Stimulated activated naive B cell treated with anti-CD40 and anti-IgM and Interleukin-4, amounts not matched to agents 10 μg/mL and 1 μg/mL and 100 μg/mL, for 72 hours (primary cell): ENCODE measurements at regions not wholly inside any gene's neighbourhood (a gene's known extent, or its start where the extent isn't known, plus 50 kb on each side); places are given as distances from the start of the nearest gene placed in this dataset.
"Not testable (repeated sequence)": the region's sequence is repeated elsewhere in the genome, so short reads cannot be mapped to it uniquely, and the experiment has no call there.

Experiments used
- ATAC-seq, 2 donors: fragments of 150-1000 bp; cut with Tn5 transposase; replicated peaks; 2 replicates each; pipeline ENCODE4 v1.10.0; 2021; ENCODE audit warnings: moderate library complexity in 1 of 2
- DNase-seq: peaks from one replicate; pipeline ENCODE4 v3.0.0; 2021
- H3K27ac Mint-ChIP-seq: one replicate; pipeline ENCODE4 v1.8.0; 2022; ENCODE audit warnings: mild to moderate bottlenecking, mixed read lengths
- H3K27me3 Mint-ChIP-seq, 2 donors: one replicate each; pipeline ENCODE4 v1.8.0; 2022; ENCODE audit warnings: mixed read lengths in 2 of 2
- H3K36me3 Mint-ChIP-seq, 2 donors: one replicate each; pipeline ENCODE4 v1.8.0; 2022; ENCODE audit warnings: mixed read lengths in 2 of 2, mild to moderate bottlenecking in 1 of 2
- H3K4me1 Mint-ChIP-seq, 2 donors: one replicate each; pipeline ENCODE4 v1.8.0; 2022; ENCODE audit warnings: mixed read lengths in 2 of 2, mild to moderate bottlenecking in 1 of 2
- H3K4me3 Mint-ChIP-seq, 2 donors: one replicate each; pipeline ENCODE4 v1.8.0; 2022; ENCODE audit warnings: mild to moderate bottlenecking in 2 of 2, mixed read lengths in 2 of 2, moderate library complexity in 1 of 2
- H3K9me3 Mint-ChIP-seq, 2 donors: one replicate each; pipeline ENCODE4 v1.8.0; 2022; ENCODE audit warnings: mixed read lengths in 2 of 2, mild to moderate bottlenecking in 1 of 2

DNA sequence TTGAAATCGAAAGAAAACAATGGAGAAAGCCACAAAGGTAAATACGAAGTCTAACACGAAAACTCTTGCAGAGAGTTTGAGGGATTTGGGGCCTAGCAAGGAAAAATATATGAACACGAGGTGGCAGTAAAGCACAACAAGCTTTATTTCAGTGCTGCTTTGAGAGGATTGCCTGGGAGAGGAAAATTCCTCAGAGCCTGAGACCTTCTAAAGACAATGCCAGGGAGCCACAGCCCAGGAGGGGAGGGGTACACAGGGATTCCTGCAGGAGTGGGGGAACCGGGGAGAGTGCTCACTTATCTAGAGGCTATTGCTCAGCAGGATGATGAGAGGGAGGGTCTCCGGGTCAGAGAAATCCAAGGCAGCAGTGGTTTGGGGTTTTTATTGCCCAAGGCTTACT is 134.9 kb upstream of the ADCY2 start:
- Mint-ChIP-seq H3K9me3 (peaks cover 4 to 6% of the 10 kb centered on the region in 2 donors), H3K4me1 (no peaks in the 10 kb centered on the region), H3K4me3 (no peak overlapping the region), H3K27me3 (no peaks in the 10 kb centered on the region), H3K36me3 (no peaks in the 10 kb centered on the region), H3K27ac (no peak overlapping the region)
- DNase-seq: no peak
- ATAC-seq: no peak

- H3K9me3 Mint-ChIP-seq: peaks cover 4 to 7% of the 10 kb centered on the region in 2 donors
- no peak overlapping the region for H3K4me3 Mint-ChIP-seq
- no peak overlapping the region for H3K27ac Mint-ChIP-seq
- ATAC-seq: no peak
- H3K4me1 Mint-ChIP-seq: no peaks in the 10 kb centered on the region
- no peaks in the 10 kb centered on the region for H3K36me3 Mint-ChIP-seq
- no peak for DNase-seq
- no peaks in the 10 kb centered on the region for H3K27me3 Mint-ChIP-seq
These were observed 134.0 kb upstream of the ADCY2 start for GRCh38 chr5:7261900-7262299.

- ATAC-seq, DNase-seq, H3K36me3 Mint-ChIP-seq, H3K27ac Mint-ChIP-seq, H3K4me1 Mint-ChIP-seq, H3K27me3 Mint-ChIP-seq, H3K4me3 Mint-ChIP-seq, H3K9me3 Mint-ChIP-seq: not testable (repeated sequence)
These were observed 132.4 kb upstream of the ADCY2 start for GRCh38 chr5:7263398-7264015.

GRCh38 chr5:7265776-7266175 is 130.2 kb upstream of the ADCY2 start:
- DNase-seq, H3K27ac Mint-ChIP-seq, H3K4me1 Mint-ChIP-seq, H3K4me3 Mint-ChIP-seq, H3K9me3 Mint-ChIP-seq, H3K27me3 Mint-ChIP-seq, H3K36me3 Mint-ChIP-seq, ATAC-seq: not testable (repeated sequence)

GRCh38 chr5:7268722-7269121 is 127.2 kb upstream of the ADCY2 start:
- not testable (repeated sequence) for DNase-seq, H3K9me3 Mint-ChIP-seq, H3K27me3 Mint-ChIP-seq, ATAC-seq, H3K27ac Mint-ChIP-seq, H3K36me3 Mint-ChIP-seq, H3K4me1 Mint-ChIP-seq, H3K4me3 Mint-ChIP-seq

- no peak for DNase-seq
- peaks cover 0 to 2% of the 10 kb centered on the region in 2 donors for H3K9me3 Mint-ChIP-seq
- H3K4me3 Mint-ChIP-seq: no peak overlapping the region
- no peaks in the 10 kb centered on the region for H3K4me1 Mint-ChIP-seq
- no peaks in the 10 kb centered on the region for H3K36me3 Mint-ChIP-seq
- no peak overlapping the region for H3K27ac Mint-ChIP-seq
- no peaks in the 10 kb centered on the region for H3K27me3 Mint-ChIP-seq
- no peak for ATAC-seq
These were observed 126.2 kb upstream of the ADCY2 start for GRCh38 chr5:7269591-7270274.

DNA sequence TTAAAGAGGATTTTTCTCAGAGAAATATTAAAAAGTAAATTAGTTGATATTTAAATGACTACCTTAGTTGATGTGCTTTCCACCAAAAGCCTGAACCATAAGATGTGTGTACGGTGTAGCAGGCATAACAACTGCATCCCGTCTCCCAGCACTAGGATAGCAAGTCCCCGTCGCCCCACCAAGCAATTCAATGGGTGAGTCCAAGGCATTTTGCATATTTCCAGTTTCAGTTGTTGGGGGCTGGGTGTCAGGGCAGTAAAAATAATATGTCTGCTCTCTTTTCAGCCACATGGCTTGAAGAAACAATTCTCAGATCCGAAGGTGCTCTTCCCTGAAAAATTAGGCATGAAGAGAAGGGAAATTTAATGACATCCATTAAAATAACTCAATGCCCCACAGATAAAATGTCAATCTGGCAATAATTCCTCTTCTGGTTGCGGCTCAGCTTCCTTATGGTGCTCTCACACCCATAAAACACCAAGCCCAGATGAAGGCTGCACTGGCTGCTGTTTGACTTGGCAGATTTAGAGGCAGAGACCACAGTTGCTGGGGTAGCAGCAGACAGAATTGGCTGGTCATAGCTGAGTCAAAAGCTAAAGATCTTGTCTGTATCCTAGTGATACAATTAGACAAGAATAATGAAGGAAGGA is 124.4 kb upstream of the ADCY2 start:
- no peak for ATAC-seq
- H3K27me3 Mint-ChIP-seq: no peaks in the 10 kb centered on the region
- no peaks in the 10 kb centered on the region for H3K36me3 Mint-ChIP-seq
- no peak overlapping the region for H3K27ac Mint-ChIP-seq
- H3K4me3 Mint-ChIP-seq: no peak overlapping the region
- H3K9me3 Mint-ChIP-seq: peaks cover 0 to 2% of the 10 kb centered on the region in 2 donors
- no peaks in the 10 kb centered on the region for H3K4me1 Mint-ChIP-seq
- DNase-seq: no peak

DNA sequence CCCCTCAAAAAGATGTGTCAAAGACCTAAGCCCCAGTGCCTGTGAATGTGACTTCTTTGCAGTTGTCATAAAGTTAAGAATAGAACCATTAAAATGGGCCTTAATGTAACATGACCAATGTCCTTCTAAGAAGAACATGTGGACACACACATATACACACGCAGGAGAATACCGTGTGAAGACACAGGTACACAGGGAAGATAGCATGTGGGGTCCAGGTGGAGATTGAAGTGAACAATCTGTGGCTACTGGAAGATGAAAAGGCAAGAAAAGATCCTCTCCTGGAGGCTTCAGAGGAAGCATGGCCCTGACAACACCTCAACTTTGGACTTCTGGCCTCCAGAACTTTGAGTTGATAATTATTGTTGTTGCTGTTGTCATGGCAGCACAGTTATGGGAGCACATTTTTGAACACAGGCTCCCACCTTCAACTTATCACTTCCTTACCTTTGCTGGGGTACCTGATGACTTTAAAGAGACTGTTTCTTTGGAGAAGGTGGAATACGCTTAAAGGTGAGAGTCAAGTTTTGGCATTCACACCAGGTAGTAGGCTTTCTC is 123.5 kb upstream of the ADCY2 start:
- no peak for DNase-seq
- no peaks in the 10 kb centered on the region for H3K36me3 Mint-ChIP-seq
- H3K27me3 Mint-ChIP-seq: no peaks in the 10 kb centered on the region
- H3K27ac Mint-ChIP-seq: no peak overlapping the region
- ATAC-seq: no peak
- no peak overlapping the region for H3K4me3 Mint-ChIP-seq
- no peaks in the 10 kb centered on the region for H3K4me1 Mint-ChIP-seq
- no peaks in the 10 kb centered on the region for H3K9me3 Mint-ChIP-seq

DNA sequence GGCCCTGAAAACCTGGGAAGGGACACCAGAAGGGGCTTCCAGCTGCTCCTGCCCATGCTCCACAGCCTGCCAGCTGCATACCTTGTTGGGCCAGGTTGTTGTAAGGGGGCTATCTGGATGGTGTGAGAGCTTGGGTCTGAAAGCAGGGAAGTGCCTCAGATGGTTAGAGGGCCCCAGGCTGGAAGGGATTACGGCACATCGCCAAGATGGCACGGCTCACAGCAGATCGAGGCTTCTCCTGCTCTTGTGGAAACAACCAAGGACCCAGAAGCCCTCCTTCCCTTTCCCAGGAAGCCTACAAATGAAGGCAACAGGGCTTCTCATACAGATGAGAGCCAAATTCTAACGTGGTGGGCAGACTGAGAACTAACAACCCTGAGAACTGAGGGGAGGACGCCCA is 121.7 kb upstream of the ADCY2 start:
- DNase-seq (no peak), ATAC-seq (no peak)
- H3K36me3 Mint-ChIP-seq: no peaks in the 10 kb centered on the region
- no peak overlapping the region for H3K27ac Mint-ChIP-seq
- H3K4me1 Mint-ChIP-seq: no peaks in the 10 kb centered on the region
- H3K4me3 Mint-ChIP-seq: no peak overlapping the region
- no peaks in the 10 kb centered on the region for H3K9me3 Mint-ChIP-seq
- no peaks in the 10 kb centered on the region for H3K27me3 Mint-ChIP-seq

DNA sequence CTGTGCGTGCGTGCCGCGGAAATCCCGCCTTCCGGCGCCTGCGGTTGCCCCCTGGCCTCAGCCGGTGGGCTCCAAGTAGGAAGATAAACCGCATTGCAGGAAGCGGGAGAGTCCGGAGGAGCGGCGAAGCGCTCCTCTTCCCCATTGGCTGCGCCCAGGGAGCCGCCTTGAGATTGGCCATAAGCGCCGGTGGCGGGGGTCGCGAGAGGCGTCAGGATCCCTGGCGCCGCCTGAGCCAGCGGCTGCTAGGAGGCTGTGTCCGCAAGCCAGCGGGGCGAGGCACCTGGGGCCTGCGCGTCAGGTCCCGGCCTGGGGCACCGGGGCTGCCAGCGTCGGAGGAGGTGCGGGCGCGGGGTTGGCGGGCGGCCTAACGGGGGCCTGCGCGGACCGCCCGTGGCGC is 106.3 kb upstream of the ADCY2 start:
- H3K4me3 Mint-ChIP-seq, H3K36me3 Mint-ChIP-seq, H3K9me3 Mint-ChIP-seq, H3K4me1 Mint-ChIP-seq, DNase-seq, ATAC-seq, H3K27me3 Mint-ChIP-seq, H3K27ac Mint-ChIP-seq: not testable (repeated sequence)

DNA sequence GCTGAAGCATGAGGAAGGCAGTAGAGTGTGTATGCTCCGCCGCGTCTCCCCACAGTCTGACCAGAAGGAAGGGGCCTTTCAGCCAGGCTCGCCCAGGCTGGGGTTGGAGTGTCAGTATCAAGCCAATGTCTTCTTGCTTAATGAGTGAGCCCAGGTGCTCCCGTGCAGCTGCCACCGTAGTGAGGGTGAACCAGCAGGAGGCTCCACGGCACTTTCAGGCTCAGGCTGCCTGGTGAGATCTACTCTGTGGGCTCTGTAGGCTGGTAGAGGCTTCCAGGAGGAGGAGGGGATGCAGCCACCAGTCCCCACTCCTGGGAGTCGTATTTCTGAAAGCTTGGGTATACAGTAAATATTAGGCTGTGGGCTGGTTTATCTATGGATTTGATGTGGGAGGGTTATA is 98.1 kb upstream of the ADCY2 start:
- H3K4me3 Mint-ChIP-seq, ATAC-seq, DNase-seq, H3K36me3 Mint-ChIP-seq, H3K9me3 Mint-ChIP-seq, H3K4me1 Mint-ChIP-seq, H3K27me3 Mint-ChIP-seq, H3K27ac Mint-ChIP-seq: not testable (repeated sequence)

- H3K4me3 Mint-ChIP-seq, H3K9me3 Mint-ChIP-seq, DNase-seq, H3K36me3 Mint-ChIP-seq, H3K27ac Mint-ChIP-seq, ATAC-seq, H3K4me1 Mint-ChIP-seq, H3K27me3 Mint-ChIP-seq: not testable (repeated sequence)
These were observed 96.2 kb upstream of the ADCY2 start for GRCh38 chr5:7299731-7300130.

GRCh38 chr5:7305000-7305674 is 90.8 kb upstream of the ADCY2 start:
- H3K4me1 Mint-ChIP-seq, H3K36me3 Mint-ChIP-seq, H3K27ac Mint-ChIP-seq, DNase-seq, H3K27me3 Mint-ChIP-seq, H3K4me3 Mint-ChIP-seq, H3K9me3 Mint-ChIP-seq: not testable (repeated sequence)
- peak; percentile 34 to 61 for ATAC-seq

DNA sequence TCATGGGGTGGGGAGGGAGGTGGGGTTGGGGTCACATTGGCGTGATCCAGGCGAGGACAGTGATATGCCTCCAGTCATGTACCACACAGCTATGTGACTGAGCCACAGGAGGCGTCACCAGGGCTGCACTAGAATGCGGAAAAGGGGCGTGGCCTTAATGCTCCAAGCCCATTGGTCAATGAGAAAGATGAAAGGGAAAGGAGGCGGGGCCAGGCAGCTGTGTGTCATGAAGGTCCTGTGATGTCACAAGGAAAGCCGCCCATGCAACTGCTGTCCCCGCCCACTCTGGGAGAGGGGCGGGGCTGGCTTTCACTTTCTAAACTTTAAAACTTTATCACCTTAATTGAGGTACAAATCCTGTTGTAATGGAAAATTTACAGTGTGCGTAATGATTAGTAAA is 89.4 kb upstream of the ADCY2 start:
- H3K9me3 Mint-ChIP-seq, DNase-seq, H3K4me3 Mint-ChIP-seq, H3K27me3 Mint-ChIP-seq, H3K27ac Mint-ChIP-seq, H3K36me3 Mint-ChIP-seq, ATAC-seq, H3K4me1 Mint-ChIP-seq: not testable (repeated sequence)
